VCaP (cell line): ENCODE measurements at regions not wholly inside any gene's neighbourhood (a gene's known extent, or its start where the extent isn't known, plus 50 kb on each side); places are given as distances from the start of the nearest gene placed in this dataset.
"Not testable (repeated sequence)": the region's sequence is repeated elsewhere in the genome, so short reads cannot be mapped to it uniquely, and the experiment has no call there.

Experiments used
- H3K27ac ChIP-seq: fragments of 450-650 bp; 2 replicates; pipeline ENCODE4 v1.5.1; 2017
- TF ChIP-seq, protein P1 (sequence below): fragments of 450-650 bp; conservative IDR thresholded peaks from 2 replicates; pipeline ENCODE4 v1.5.1; 2017; ENCODE audit warnings: mild to moderate bottlenecking, moderate library complexity

DNA sequence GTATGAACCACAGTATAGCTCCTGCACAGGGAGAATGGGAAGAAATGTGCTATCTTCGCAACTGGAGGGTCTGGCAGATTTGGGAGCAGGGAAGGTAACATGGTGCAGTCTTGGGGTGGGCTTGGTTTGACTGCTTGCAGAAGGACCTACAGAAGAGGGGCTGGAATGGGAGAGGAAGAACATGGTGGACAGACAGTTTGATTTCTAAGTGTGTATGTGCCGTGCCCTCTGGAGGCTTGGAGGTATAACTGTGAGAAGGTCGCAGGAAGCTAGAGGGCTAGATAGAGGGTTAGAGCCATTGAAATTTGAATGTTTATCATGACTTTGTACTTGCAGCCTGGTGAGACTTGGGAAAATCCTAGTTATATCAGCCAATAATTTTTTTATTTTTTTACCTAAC lies 169.2 kb downstream of the SQOR start:
- TF ChIP-seq, protein P1, sequence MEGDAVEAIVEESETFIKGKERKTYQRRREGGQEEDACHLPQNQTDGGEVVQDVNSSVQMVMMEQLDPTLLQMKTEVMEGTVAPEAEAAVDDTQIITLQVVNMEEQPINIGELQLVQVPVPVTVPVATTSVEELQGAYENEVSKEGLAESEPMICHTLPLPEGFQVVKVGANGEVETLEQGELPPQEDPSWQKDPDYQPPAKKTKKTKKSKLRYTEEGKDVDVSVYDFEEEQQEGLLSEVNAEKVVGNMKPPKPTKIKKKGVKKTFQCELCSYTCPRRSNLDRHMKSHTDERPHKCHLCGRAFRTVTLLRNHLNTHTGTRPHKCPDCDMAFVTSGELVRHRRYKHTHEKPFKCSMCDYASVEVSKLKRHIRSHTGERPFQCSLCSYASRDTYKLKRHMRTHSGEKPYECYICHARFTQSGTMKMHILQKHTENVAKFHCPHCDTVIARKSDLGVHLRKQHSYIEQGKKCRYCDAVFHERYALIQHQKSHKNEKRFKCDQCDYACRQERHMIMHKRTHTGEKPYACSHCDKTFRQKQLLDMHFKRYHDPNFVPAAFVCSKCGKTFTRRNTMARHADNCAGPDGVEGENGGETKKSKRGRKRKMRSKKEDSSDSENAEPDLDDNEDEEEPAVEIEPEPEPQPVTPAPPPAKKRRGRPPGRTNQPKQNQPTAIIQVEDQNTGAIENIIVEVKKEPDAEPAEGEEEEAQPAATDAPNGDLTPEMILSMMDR = no peak
- H3K27ac ChIP-seq = peak overlapping the region; percentile 82

DNA sequence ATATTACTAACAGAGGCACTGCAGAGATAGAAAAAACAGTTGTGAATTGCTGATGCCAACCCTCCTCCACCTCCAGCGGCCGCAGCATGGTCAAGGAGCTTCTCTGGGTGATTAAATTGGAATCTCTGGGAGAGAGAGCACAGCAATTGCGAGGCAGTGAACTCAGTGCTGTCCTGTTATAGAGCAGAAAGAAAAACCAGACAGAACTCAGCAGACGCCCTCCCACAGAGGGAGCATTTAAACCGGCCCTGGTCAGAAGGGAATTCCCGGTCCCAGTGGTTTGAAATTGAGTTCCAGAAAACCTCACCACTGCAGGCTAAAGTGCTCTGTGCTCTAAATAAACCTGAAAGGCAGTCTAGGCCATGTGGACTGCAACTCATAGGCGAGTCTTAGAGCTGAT lies 175.4 kb downstream of the SQOR start:
- TF ChIP-seq, protein P1 = no peak
- H3K27ac ChIP-seq = no peak overlapping the region

DNA sequence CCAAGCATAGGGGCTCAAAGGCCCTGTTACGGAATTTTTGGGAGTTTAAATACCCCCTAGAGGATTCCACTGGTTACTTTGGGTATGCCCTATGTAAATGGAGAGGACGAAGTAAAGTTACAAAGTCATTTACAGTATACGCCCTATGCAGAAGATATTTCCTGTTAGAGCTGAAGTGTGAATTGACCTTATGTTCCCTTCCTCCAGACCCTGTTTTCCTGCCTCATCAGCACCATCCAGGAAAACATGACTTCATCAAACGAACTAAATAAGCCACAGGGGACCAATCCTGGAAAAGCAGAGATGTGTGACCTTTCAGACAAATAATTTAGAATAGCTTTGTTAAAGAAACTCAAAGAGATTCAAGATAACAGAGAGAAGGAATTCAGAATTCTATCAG lies 177.4 kb downstream of the SQOR start:
- peak overlapping the region; percentile 14; the same call in 1 of the 2 replicates for H3K27ac ChIP-seq
- TF ChIP-seq, protein P1 = no peak

DNA sequence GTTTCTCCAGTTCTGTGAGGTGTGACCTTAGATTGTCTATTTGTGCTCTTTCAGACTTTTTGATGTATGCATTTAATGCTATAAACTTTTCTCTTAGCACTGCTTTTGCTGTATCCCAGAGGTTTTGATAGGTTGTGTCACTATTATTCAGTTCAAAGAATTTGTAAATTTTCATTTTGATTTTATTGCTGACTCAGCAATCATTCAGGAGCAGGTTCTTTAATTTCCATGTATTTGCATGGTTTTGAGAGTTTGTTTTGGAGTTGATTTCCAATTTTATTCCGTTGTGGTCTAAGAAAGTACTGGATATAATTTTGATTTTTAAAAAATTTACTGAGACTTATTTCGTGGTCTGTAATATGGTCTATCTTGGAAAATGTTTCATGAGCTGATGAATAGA lies 182.7 kb downstream of the SQOR start:
- not testable (repeated sequence) for H3K27ac ChIP-seq

DNA sequence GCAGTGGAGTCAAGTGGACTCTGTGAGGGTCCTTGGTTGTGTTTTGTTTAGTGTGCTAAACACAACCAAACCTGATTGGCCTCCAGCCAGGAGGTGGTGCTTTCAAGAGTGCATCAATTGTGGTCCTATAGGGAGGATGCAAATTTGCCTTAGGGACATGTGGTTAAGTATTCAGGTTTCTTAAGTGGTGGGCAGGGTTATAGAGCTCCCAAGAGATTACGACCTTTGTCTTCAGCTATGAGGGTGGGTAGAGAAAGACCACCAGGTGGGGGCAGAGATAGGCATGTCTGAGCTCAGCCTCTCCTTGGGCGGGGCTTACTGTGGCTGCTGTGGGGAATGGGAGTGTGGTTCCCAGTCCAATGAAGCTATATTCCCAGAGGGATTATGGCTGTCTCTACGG lies 186.6 kb downstream of the SQOR start:
- TF ChIP-seq, protein P1 = no peak
- no peak overlapping the region for H3K27ac ChIP-seq

DNA sequence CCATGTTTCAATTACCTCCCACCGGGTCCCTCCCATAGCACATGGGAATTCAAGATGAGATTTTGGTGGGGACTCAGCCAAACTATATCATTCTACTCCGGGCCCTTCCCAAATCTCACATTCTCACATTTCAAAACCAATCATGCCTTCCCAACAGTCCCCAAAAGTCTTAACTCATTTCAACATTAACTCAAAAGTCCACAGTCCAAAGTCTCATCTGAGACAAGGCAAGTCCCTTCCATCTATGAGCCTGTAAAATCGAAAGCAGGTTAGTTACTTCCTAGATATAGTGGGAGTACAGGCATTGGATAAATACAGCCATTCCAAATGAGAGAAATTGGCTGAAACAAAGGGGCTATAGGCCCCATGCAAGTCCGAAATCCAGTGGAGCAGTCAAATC lies 188.1 kb downstream of the SQOR start:
- not testable (repeated sequence) for H3K27ac ChIP-seq

DNA sequence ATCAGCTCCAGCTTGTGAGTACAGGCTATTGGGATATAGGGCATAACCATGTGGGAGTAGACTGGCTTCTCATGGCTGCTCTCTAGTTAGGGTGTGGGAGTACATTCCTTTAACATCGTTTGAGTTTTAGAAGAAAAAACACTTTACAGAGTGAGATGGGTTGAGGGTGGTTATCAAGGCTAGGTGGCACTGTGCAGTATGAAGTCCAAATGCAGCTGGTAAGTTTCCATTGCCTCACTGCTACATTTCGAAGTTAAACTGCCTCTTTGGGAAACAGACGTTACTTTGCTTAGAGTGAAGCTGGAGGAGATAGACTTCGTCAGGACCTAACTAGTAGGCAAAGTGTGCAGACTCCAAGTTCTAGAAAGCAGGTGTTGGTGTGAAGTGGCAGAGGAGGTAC lies 192.4 kb downstream of the SQOR start:
- TF ChIP-seq, protein P1 = no peak
- H3K27ac ChIP-seq = no peak overlapping the region

DNA sequence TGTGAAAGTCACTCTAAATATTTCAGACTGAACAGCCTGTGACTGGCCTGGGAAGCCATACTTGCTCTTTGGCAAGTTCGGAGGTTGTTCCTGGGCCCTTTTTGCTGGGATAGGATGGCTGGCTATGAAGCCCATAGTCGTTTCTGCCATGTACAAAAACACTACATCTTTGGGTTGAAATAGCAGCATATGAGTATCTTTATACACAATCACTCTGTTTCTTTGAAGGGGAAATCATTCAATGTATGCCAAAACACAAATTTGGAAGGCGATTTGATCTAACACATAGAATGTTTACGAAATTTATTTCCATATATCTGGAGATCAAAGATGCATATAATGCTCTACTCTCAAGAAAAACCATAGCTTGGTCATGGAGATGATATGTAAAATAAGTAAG lies 192.9 kb downstream of the SQOR start:
- H3K27ac ChIP-seq = no peak overlapping the region
- TF ChIP-seq, protein P1 = no peak

DNA sequence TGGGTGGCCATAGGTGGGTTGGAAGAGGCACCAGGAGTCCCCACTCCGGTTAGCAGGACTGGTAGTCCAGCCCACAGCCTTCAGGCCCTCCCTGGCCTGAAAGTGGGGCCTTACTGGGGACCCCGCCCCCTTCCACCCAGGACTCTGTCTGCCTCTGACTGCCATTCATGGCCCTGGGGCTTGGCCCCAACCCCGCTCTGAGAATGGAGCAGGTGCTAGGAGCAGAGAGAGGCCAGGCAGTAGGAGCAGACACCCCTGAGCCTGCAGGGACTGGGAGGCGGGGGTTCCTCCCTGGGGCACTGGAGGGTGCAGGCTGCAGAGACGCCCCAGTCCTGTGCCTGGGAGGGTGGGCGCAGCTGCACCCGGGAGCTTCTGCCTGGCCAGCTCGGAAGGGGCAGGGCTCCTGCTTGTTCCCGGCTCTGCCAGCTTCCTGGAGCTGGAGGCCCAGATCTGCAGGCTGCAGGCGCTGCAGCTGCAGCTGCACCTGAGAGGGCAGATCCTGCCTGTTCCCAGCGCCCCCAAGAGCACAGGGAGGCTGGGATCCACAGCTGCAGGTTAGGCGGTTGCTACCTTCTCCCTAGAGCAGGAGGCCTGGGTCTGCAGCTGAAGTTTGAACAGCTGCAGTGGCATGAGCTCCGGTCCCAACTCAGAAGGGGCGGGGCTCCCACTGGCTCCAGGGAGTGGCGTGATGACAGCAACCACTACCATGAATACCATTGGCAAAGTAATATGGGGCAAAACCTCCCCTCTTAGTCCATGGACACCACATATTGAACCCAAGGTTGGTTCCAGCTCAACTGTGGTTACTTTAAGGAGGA lies 194.7 kb downstream of the SQOR start:
- TF ChIP-seq, protein P1 = no peak
- no peak overlapping the region for H3K27ac ChIP-seq
